ENCODE measurements at regions not wholly inside any gene's neighbourhood (a gene's known extent, or its start where the extent isn't known, plus 50 kb on each side); places are given as distances from the start of the nearest gene placed in this dataset.

DNA sequence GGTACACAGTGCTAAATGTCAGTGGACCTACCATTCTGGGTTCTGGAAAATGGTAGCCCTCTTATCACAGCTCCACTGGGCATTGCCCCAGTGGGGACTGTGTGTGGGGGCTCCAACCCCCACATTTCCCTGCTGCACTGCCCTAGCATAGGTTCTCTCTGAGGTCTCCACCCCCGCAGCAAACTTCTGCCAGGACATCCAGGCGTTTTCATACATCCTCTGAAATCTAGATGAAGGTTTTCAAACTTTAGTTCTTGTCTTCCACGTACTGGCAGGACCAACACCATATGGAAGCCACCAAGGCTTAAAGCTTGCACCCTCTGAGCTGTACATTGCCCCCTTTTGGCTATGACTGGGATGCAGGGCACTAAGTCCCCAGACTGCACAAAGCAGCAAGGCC is 788.2 kb upstream of the ALCAM start:
- in situ Hi-C loops (cut with MboI): no loop called here
- no peaks in the 10 kb centered on the region for H3K4me1 ChIP-seq (ENCODE audit: control insufficient read depth, insufficient read depth, low read length)
- no peak overlapping the region for H3K27ac ChIP-seq (ENCODE audit: control insufficient read depth, insufficient read depth)
- FAIRE-seq (no peak), DNase-seq (ENCODE audit: low read depth, low spot score) (no peak), ATAC-seq (no peak)
- no peak overlapping the region for H3K4me3 ChIP-seq
- CTCF ChIA-PET: no interaction called here
- no TSS peak for BruUV-seq (replicated peaks)
- POLR2A ChIA-PET: no interaction called here
- no peak overlapping the region for H3K4me2 ChIP-seq (ENCODE audit: control insufficient read depth, insufficient read depth)
- SMC1A ChIA-PET (ENCODE audit: uncharacterized antibody, unreplicated experiment): no interaction called here
- RAD21 ChIA-PET (ENCODE audit: unreplicated experiment): no interaction called here
- no peaks in the 10 kb centered on the region for H4K20me1 ChIP-seq (ENCODE audit: control insufficient read depth, insufficient read depth)
- TF ChIP-seq EED (IDR thresholded peaks at IDR 0.05; ENCODE audit: low read depth): no peak
- no peak for TF ChIP-seq CEBPB (IDR thresholded peaks at IDR 0.05; ENCODE audit: borderline replicate concordance in 1 of 2, low read depth in 2 of 2, low read length in 2 of 2)
- TF ChIP-seq CBX5 (IDR thresholded peaks at IDR 0.05; ENCODE audit: low read depth): peak; percentile 78; the same call in 1 of the 2 replicates
- no peak for TF ChIP-seq SP1 (IDR thresholded peaks at IDR 0.05; ENCODE audit: low read depth, low read length)
- intact Hi-C loops (cut with micrococcal nuclease; ENCODE audit: unreplicated experiment): no loop called here
- H2AFZ ChIP-seq (ENCODE audit: control insufficient read depth, low read depth, low read length): no peak overlapping the region
- 54% methylated on average over 3 of the region's 3 CpGs for WGBS (ENCODE audit: insufficient coverage, insufficient replicate concordance, low lambda C conversion rate, missing lambda C conversion rate)
- peaks cover 19% of the 10 kb centered on the region for H3K9me3 ChIP-seq (replicated peaks; ENCODE audit: control insufficient read depth, insufficient read depth, low read length)
- no peaks in the 10 kb centered on the region for H3K27me3 ChIP-seq (replicated peaks in 1 of 2; ENCODE audit: control insufficient read depth in 2 of 2, insufficient read depth in 2 of 2, low read length in 1 of 2)
- no peaks in the 10 kb centered on the region for H3K36me3 ChIP-seq (ENCODE audit: control insufficient read depth in 2 of 2, insufficient read depth in 2 of 2, low read length in 1 of 2)
- no peaks in the 10 kb centered on the region for H3K79me2 ChIP-seq (ENCODE audit: control insufficient read depth, insufficient read depth, low read length)
- H3K9ac ChIP-seq (ENCODE audit: control insufficient read depth, insufficient read depth, low read length): no peak overlapping the region

DNA sequence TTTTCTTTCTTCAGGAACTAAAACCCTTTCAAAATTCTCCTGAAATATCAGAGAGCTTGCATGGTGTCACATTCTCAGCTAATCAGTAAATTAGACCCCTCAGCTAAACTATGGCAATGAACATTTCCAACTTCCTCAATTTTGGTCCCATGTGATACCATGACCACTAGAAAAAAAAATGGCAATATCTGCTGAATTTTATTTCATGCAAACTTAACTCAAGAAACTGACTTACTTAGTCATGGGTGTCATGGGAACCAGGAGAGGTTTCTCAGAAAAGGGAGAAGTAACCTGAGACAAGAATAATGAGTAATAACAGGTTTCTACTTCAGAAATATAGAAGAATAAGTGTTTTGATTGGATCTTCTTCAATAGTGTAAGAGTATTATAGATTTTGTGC is 784.6 kb upstream of the ALCAM start:
- H3K36me3 ChIP-seq (ENCODE audit: control insufficient read depth in 2 of 2, insufficient read depth in 2 of 2, low read length in 1 of 2): no peaks in the 10 kb centered on the region
- BruUV-seq (replicated peaks): no TSS peak
- no peak; the same call in 2 of the 3 replicates for ATAC-seq
- H3K27ac ChIP-seq (ENCODE audit: control insufficient read depth, insufficient read depth): no peak overlapping the region
- in situ Hi-C loops (cut with MboI): no loop called here
- ChIA-PET POLR2A (no interaction called here), SMC1A (ENCODE audit: uncharacterized antibody, unreplicated experiment) (no interaction called here), CTCF (no interaction called here), RAD21 (ENCODE audit: unreplicated experiment) (no interaction called here)
- H4K20me1 ChIP-seq (ENCODE audit: control insufficient read depth, insufficient read depth): no peaks in the 10 kb centered on the region
- no peaks in the 10 kb centered on the region for H3K79me2 ChIP-seq (ENCODE audit: control insufficient read depth, insufficient read depth, low read length)
- no peak for FAIRE-seq
- H3K4me3 ChIP-seq: no peak overlapping the region
- H3K9me3 ChIP-seq (replicated peaks; ENCODE audit: control insufficient read depth, insufficient read depth, low read length): peaks cover 14% of the 10 kb centered on the region; the same call in 2 of the 3 replicates
- H2AFZ ChIP-seq (ENCODE audit: control insufficient read depth, low read depth, low read length): no peak overlapping the region
- TF ChIP-seq SPI1 (IDR thresholded peaks at IDR 0.05; ENCODE audit: borderline replicate concordance, insufficient read depth, low read depth, low read length): peak; percentile 53; the same call in 1 of the 2 replicates
- TF ChIP-seq, protein P1, sequence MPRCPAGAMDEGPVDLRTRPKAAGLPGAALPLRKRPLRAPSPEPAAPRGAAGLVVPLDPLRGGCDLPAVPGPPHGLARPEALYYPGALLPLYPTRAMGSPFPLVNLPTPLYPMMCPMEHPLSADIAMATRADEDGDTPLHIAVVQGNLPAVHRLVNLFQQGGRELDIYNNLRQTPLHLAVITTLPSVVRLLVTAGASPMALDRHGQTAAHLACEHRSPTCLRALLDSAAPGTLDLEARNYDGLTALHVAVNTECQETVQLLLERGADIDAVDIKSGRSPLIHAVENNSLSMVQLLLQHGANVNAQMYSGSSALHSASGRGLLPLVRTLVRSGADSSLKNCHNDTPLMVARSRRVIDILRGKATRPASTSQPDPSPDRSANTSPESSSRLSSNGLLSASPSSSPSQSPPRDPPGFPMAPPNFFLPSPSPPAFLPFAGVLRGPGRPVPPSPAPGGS (IDR thresholded peaks at IDR 0.05; ENCODE audit: borderline replicate concordance, insufficient read depth, low read depth, low read length, poor library complexity, severe bottlenecking): no peak
- no peaks in the 10 kb centered on the region for H3K4me1 ChIP-seq (ENCODE audit: control insufficient read depth, insufficient read depth, low read length)
- intact Hi-C loops (cut with micrococcal nuclease; ENCODE audit: unreplicated experiment): no loop called here
- no peaks in the 10 kb centered on the region for H3K27me3 ChIP-seq (replicated peaks in 1 of 2; ENCODE audit: control insufficient read depth in 2 of 2, insufficient read depth in 2 of 2, low read length in 1 of 2)
- DNase-seq (ENCODE audit: low read depth, low spot score): no peak
- H3K4me2 ChIP-seq (ENCODE audit: control insufficient read depth, insufficient read depth): no peak overlapping the region
- no peak overlapping the region for H3K9ac ChIP-seq (ENCODE audit: control insufficient read depth, insufficient read depth, low read length)
